Activated naive CD8-positive, alpha-beta T cell treated with anti-CD3 and anti-CD28 coated beads, Interleukin-2, amount 50 U/mL, for 16 hours (primary cell): ENCODE measurements at regions not wholly inside any gene's neighbourhood (a gene's known extent, or its start where the extent isn't known, plus 50 kb on each side); places are given as distances from the start of the nearest gene placed in this dataset.
"Not testable (repeated sequence)": the region's sequence is repeated elsewhere in the genome, so short reads cannot be mapped to it uniquely, and the experiment has no call there.

Experiments used
- DNase-seq: peaks from one replicate; pipeline ENCODE4 v3.0.0-alpha.2; 2020; ENCODE audit warnings: low read depth, low spot score

DNA sequence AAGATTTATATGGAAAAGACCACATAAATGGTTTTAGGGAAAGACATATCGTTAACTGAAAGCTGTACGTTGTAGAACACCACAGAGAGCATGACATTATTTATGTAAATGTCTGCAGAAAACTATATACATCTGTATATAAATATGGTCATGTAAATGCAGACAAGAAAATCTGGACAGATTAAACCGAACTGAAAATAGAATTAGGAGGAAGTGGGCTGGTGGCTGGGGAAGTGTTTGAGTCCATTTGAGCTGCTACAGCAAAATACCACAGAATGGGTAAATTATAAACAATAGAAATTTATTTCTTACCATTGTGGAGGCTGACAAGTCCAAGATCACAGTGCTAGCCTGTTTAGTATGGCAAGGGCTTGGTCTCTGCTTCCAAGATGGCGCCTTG lies 56.3 kb upstream of the USP6NL start:
- DNase-seq = no peak

GRCh38 chr10:11663763-11664555 lies 52.5 kb upstream of the USP6NL start:
- DNase-seq = no peak

- DNase-seq = not testable (repeated sequence)
These were observed 51.7 kb upstream of the USP6NL start for GRCh38 chr10:11663126-11663515.

DNA sequence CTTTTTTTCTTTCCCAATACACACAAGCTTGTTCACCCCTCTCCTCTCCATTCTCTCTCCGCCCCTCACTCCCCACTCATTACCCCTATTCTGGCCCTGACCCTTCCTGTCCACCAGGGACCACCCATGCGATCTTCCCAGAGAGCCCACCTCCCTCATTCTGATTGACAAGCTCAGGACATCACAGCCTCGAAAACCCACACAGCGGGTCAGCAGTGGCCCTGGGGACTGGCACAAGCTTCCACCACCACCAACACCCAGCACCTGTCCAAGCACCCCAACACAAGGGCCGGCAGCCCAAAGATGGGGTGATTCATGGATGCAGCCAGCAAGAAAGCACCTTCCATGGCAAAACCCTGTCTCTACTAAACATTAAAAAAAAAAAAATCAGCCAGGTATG lies 50.0 kb upstream of the USP6NL start:
- no peak for DNase-seq
